ENCODE measurements at regions not wholly inside any gene's neighbourhood (a gene's known extent, or its start where the extent isn't known, plus 50 kb on each side); places are given as distances from the start of the nearest gene placed in this dataset.
A peak's percentile ranks its signal among the peaks of the same experiment; 100 is the strongest.
"Not testable (repeated sequence)": the region's sequence is repeated elsewhere in the genome, so short reads cannot be mapped to it uniquely, and the experiment has no call there.

DNA sequence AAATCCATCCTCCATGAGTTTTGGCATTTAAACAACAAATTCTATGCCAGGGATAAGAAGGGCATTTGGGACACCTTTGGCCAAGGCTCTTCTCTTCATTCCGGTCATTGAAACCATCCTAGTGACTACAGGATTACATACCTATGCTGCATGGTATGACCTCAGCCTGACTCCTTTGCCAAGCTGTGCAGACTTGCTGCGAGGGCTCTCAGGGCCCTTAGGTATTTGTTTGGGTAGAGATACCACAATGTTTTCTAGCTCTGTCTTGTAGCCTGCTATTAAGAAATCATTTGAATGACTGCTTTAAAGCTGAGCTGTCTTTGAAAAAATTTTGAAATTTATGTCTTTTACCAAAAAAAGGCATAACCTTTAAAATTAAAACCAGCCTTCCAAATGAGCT is 749.8 kb upstream of the SGO1 start:
- Mint-ChIP-seq H3K4me1 (ENCODE audit: unreplicated experiment) (no peaks in the 10 kb centered on the region), H3K4me3 (no peak overlapping the region), H3K27me3 (no peaks in the 10 kb centered on the region), H3K27ac (no peak overlapping the region), H3K36me3 (no peaks in the 10 kb centered on the region), H3K9me3 (peaks cover 4% of the 10 kb centered on the region)
- DNase-seq (ENCODE audit: extremely low spot score, unreplicated experiment): no peak
- TF ChIP-seq, protein P1, sequence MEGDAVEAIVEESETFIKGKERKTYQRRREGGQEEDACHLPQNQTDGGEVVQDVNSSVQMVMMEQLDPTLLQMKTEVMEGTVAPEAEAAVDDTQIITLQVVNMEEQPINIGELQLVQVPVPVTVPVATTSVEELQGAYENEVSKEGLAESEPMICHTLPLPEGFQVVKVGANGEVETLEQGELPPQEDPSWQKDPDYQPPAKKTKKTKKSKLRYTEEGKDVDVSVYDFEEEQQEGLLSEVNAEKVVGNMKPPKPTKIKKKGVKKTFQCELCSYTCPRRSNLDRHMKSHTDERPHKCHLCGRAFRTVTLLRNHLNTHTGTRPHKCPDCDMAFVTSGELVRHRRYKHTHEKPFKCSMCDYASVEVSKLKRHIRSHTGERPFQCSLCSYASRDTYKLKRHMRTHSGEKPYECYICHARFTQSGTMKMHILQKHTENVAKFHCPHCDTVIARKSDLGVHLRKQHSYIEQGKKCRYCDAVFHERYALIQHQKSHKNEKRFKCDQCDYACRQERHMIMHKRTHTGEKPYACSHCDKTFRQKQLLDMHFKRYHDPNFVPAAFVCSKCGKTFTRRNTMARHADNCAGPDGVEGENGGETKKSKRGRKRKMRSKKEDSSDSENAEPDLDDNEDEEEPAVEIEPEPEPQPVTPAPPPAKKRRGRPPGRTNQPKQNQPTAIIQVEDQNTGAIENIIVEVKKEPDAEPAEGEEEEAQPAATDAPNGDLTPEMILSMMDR (conservative IDR thresholded peaks at IDR 0.05): no peak

- Mint-ChIP-seq H3K4me3 (no peak overlapping the region), H3K4me1 (ENCODE audit: unreplicated experiment) (no peaks in the 10 kb centered on the region), H3K36me3 (no peaks in the 10 kb centered on the region), H3K27me3 (no peaks in the 10 kb centered on the region), H3K9me3 (peaks cover 4% of the 10 kb centered on the region), H3K27ac (no peak overlapping the region)
- TF ChIP-seq, protein P1 (conservative IDR thresholded peaks at IDR 0.05): no peak
- no peak for DNase-seq (ENCODE audit: extremely low spot score, unreplicated experiment)
These were observed 745.8 kb upstream of the SGO1 start for GRCh38 chr3:20931834-20932233.

- Mint-ChIP-seq H3K36me3 (no peaks in the 10 kb centered on the region), H3K4me3 (no peak overlapping the region), H3K27ac (no peak overlapping the region), H3K4me1 (ENCODE audit: unreplicated experiment) (no peaks in the 10 kb centered on the region), H3K27me3 (no peaks in the 10 kb centered on the region), H3K9me3 (peaks cover 4% of the 10 kb centered on the region)
- TF ChIP-seq, protein P1 (conservative IDR thresholded peaks at IDR 0.05): peak; percentile 62
- DNase-seq (ENCODE audit: extremely low spot score, unreplicated experiment): no peak
These were observed 744.0 kb upstream of the SGO1 start for GRCh38 chr3:20930034-20930433.

- Mint-ChIP-seq H3K36me3 (no peaks in the 10 kb centered on the region), H3K4me3 (no peak overlapping the region), H3K27ac (no peak overlapping the region), H3K27me3 (no peaks in the 10 kb centered on the region), H3K4me1 (ENCODE audit: unreplicated experiment) (no peaks in the 10 kb centered on the region), H3K9me3 (peaks cover 8% of the 10 kb centered on the region)
- DNase-seq (ENCODE audit: extremely low spot score, unreplicated experiment): no peak
- TF ChIP-seq, protein P1 (conservative IDR thresholded peaks at IDR 0.05): no peak
These were observed 738.8 kb upstream of the SGO1 start for GRCh38 chr3:20924646-20925385.

DNA sequence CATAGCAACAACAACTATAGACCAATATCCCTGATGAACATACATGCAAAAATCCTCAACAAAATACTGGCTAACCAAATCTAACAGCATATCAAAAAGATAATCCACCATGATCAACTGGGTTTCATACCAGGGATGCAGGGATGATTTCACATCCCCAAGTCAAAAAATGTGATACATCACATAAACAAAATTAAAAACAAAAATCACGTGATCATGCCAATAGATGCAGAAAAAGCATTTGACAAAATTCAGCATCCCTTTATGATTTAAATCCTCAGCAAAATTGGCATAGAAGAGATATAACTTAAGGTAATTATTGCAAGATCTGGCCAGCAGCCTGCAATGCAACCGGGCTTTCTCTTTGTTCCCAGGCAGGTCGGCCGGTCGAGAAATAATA is 735.1 kb upstream of the SGO1 start:
- H3K9me3 Mint-ChIP-seq; DNase-seq (ENCODE audit: extremely low spot score, unreplicated experiment); H3K27me3 Mint-ChIP-seq; H3K4me1 Mint-ChIP-seq (ENCODE audit: unreplicated experiment); H3K4me3 Mint-ChIP-seq; H3K36me3 Mint-ChIP-seq; H3K27ac Mint-ChIP-seq: not testable (repeated sequence)

DNA sequence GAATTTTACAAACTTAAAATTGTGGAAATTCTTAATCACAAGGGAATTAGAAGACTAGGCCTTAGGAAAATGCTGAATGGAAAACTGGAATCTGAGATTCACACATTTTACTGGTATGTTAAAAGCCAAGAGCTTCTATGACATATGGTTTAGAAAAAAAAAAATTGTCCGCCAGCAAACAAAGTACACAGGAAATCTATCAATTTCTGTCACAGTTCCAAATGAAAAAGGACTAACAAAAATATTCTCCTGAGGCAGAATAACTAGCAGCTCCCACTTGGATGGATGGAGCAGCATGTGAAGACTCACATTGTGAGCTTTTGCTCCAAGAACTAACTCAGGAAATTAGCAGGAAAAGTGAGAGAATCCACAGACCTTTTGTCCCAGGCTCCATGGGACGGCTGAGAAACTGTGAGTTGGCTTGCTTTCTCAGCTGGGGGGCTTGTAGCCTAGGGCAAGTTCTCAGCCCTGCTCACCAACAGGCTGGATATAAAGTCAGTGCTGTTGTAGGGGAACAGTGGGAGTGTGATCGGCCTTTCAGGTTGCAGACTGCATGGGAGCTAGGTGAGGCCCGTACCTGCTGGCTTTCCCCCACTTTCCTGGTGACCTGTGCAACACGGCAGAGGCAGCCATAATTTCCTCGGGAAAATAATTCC is 731.1 kb upstream of the SGO1 start:
- DNase-seq (ENCODE audit: extremely low spot score, unreplicated experiment): no peak
- Mint-ChIP-seq H3K36me3 (no peaks in the 10 kb centered on the region), H3K27me3 (no peaks in the 10 kb centered on the region), H3K9me3 (peaks cover 3% of the 10 kb centered on the region), H3K27ac (no peak overlapping the region), H3K4me1 (ENCODE audit: unreplicated experiment) (peaks cover 4% of the 10 kb centered on the region), H3K4me3 (no peak overlapping the region)
- TF ChIP-seq, protein P1 (conservative IDR thresholded peaks at IDR 0.05): no peak
